ENCODE measurements at regions not wholly inside any gene's neighbourhood (a gene's known extent, or its start where the extent isn't known, plus 50 kb on each side); places are given as distances from the start of the nearest gene placed in this dataset.

GRCh38 chr3:87833039-87833377 lies 225.8 kb downstream of the CGGBP1 start:
- TF ChIP-seq CTCF (conservative IDR thresholded peaks at IDR 0.05; ENCODE audit: low read length): no peak
- TF ChIP-seq EZH2phosphoT487 (IDR thresholded peaks at IDR 0.05; ENCODE audit: borderline replicate concordance): no peak
